ENCODE measurements at regions not wholly inside any gene's neighbourhood (a gene's known extent, or its start where the extent isn't known, plus 50 kb on each side); places are given as distances from the start of the nearest gene placed in this dataset. TPM values are rescaled to one million over a fixed set of nuclear protein-coding genes. Genes with fewer than 3 reads are reported as not detected.

GRCh38 chr2:154910701-154911100, 212.2 kb downstream of the KCNJ3 start:
- no peak for TF ChIP-seq CTCF (IDR thresholded peaks at IDR 0.05)
- TF ChIP-seq POLR2A (IDR thresholded peaks at IDR 0.05) = no peak
- no peak for DNase-seq
- H3K36me3 ChIP-seq = no peaks in the 10 kb centered on the region
- H3K4me3 ChIP-seq = no peak overlapping the region
- H3K27ac ChIP-seq = no peak overlapping the region
- intact Hi-C loops (cut with DNase I; ENCODE audit: low total_unique reads) = no loop called here
- H3K9me3 ChIP-seq = no peaks in the 10 kb centered on the region
- no peaks in the 10 kb centered on the region for H3K4me1 ChIP-seq
- no peaks in the 10 kb centered on the region for H3K27me3 ChIP-seq

DNA sequence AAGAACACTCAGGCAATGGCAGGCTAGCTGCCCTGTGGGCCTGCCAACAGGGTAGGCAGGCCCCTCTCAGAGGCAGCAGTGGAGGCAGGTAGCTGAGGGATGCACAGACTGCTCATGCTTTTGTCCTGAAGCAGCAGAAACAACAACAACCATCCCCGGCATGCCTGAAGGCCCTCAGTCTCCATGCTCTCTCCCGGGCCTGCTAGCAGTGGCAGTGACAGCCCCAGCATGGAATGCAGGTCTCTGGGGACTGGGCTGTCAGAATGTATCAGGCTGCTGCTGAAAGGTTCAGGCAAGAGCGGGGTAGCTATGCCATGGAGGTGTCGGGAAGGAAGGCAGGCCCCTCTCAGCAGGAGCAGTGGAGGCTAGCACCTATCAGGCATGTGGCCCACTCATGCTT, 209.8 kb downstream of the KCNJ3 start:
- DNase-seq = no peak
- intact Hi-C loops (cut with DNase I; ENCODE audit: low total_unique reads) = no loop called here
- TF ChIP-seq POLR2A (IDR thresholded peaks at IDR 0.05) (no peak), CTCF (IDR thresholded peaks at IDR 0.05) (no peak)
- Histone ChIP-seq H3K27me3 (no peaks in the 10 kb centered on the region), H3K36me3 (no peaks in the 10 kb centered on the region), H3K9me3 (no peaks in the 10 kb centered on the region), H3K27ac (no peak overlapping the region), H3K4me1 (no peaks in the 10 kb centered on the region), H3K4me3 (no peak overlapping the region)

Small RNA genes lying in the stretch of these regions (small RNA-seq; reads per million reads assigned to genes)
- gene MTCO1P45 = not detected
- gene RNU6-1001P = not detected
- gene RNU6-546P = not detected
